HG02588 (cell line): ENCODE measurements at regions not wholly inside any gene's neighbourhood (a gene's known extent, or its start where the extent isn't known, plus 50 kb on each side); places are given as distances from the start of the nearest gene placed in this dataset.

Experiments
- ATAC-seq: cut with Tn5 transposase; IDR thresholded peaks from one replicate; pipeline ENCODE4 v1.9.1; 2021; ENCODE audit warnings: mild to moderate bottlenecking, moderate library complexity; ENCODE audit not compliant: unreplicated experiment

- no peak for ATAC-seq
These were observed 190.4 kb upstream of the ARG1 start for GRCh38 chr6:131382631-131383030.

- no peak for ATAC-seq
These were observed 189.3 kb upstream of the ARG1 start for GRCh38 chr6:131383421-131384411.

GRCh38 chr6:131387562-131388447 lies 185.2 kb upstream of the ARG1 start:
- no peak for ATAC-seq

- ATAC-seq = no peak
These were observed 182.7 kb upstream of the ARG1 start for GRCh38 chr6:131390322-131390721.

GRCh38 chr6:131391116-131391515 lies 181.9 kb upstream of the ARG1 start:
- no peak for ATAC-seq

GRCh38 chr6:131393433-131393832 lies 179.6 kb upstream of the ARG1 start:
- no peak for ATAC-seq

- no peak for ATAC-seq
These were observed 178.1 kb upstream of the ARG1 start for GRCh38 chr6:131394768-131395432.

GRCh38 chr6:131398176-131398575 lies 174.8 kb upstream of the ARG1 start:
- ATAC-seq = no peak

GRCh38 chr6:131399433-131399832 lies 173.6 kb upstream of the ARG1 start:
- ATAC-seq = no peak

- no peak for ATAC-seq
These were observed 172.8 kb upstream of the ARG1 start for GRCh38 chr6:131400054-131400778.

GRCh38 chr6:131400779-131401496 lies 172.1 kb upstream of the ARG1 start:
- no peak for ATAC-seq

GRCh38 chr6:131408811-131409210 lies 164.2 kb upstream of the ARG1 start:
- no peak for ATAC-seq

- ATAC-seq = no peak
These were observed 162.2 kb upstream of the ARG1 start for GRCh38 chr6:131410785-131411184.

- ATAC-seq = no peak
These were observed 159.8 kb upstream of the ARG1 start for GRCh38 chr6:131412960-131413830.

GRCh38 chr6:131413831-131414191 lies 159.2 kb upstream of the ARG1 start:
- no peak for ATAC-seq

- ATAC-seq = no peak
These were observed 158.1 kb upstream of the ARG1 start for GRCh38 chr6:131414956-131415355.

- ATAC-seq = no peak
These were observed 154.6 kb upstream of the ARG1 start for GRCh38 chr6:131418441-131418840.

- ATAC-seq = no peak
These were observed 153.3 kb upstream of the ARG1 start for GRCh38 chr6:131419702-131420101.

- no peak for ATAC-seq
These were observed 149.0 kb upstream of the ARG1 start for GRCh38 chr6:131424016-131424415.
